Renal cortex interstitium (tissue), 11 donors: ENCODE measurements at regions not wholly inside any gene's neighbourhood (a gene's known extent, or its start where the extent isn't known, plus 50 kb on each side); places are given as distances from the start of the nearest gene placed in this dataset.
"Not testable (repeated sequence)": the region's sequence is repeated elsewhere in the genome, so short reads cannot be mapped to it uniquely, and the experiment has no call there.

Experiments used
- DNase-seq, 11 donors: peaks; one replicate each; pipeline ENCODE4 v3.0.0-alpha.2; 2013; ENCODE audit warnings: low read depth in 9 of 11, low spot score in 4 of 11; ENCODE audit errors: extremely low read depth in 1 of 11

- no peak for DNase-seq
These were observed 219.2 kb upstream of the SGO1 start for GRCh38 chr3:20405231-20405630.

- no peak for DNase-seq
These were observed 218.7 kb upstream of the SGO1 start for GRCh38 chr3:20404741-20405100.

- DNase-seq = no peak
These were observed 218.2 kb upstream of the SGO1 start for GRCh38 chr3:20403986-20404740.

- no peak for DNase-seq
These were observed 215.2 kb upstream of the SGO1 start for GRCh38 chr3:20401253-20401652.

GRCh38 chr3:20400686-20401085 is 214.7 kb upstream of the SGO1 start:
- no peak for DNase-seq

- no peak for DNase-seq
These were observed 214.3 kb upstream of the SGO1 start for GRCh38 chr3:20400281-20400680.

- no peak for DNase-seq
These were observed 210.3 kb upstream of the SGO1 start for GRCh38 chr3:20396335-20396734.

- DNase-seq = no peak
These were observed 209.7 kb upstream of the SGO1 start for GRCh38 chr3:20395692-20396091.

- DNase-seq = no peak
These were observed 208.2 kb upstream of the SGO1 start for GRCh38 chr3:20394243-20394642.

- DNase-seq = no peak
These were observed 205.6 kb upstream of the SGO1 start for GRCh38 chr3:20391644-20392043.

GRCh38 chr3:20388971-20389370 is 203.0 kb upstream of the SGO1 start:
- DNase-seq = no peak

GRCh38 chr3:20380295-20380694 is 194.3 kb upstream of the SGO1 start:
- no peak for DNase-seq

- no peak for DNase-seq
These were observed 192.3 kb upstream of the SGO1 start for GRCh38 chr3:20378315-20378714.

GRCh38 chr3:20376665-20377217 is 190.7 kb upstream of the SGO1 start:
- DNase-seq = no peak

GRCh38 chr3:20375302-20375701 is 189.3 kb upstream of the SGO1 start:
- no peak for DNase-seq

GRCh38 chr3:20370273-20371063 is 184.5 kb upstream of the SGO1 start:
- DNase-seq = not testable (repeated sequence)

- no peak for DNase-seq
These were observed 175.0 kb upstream of the SGO1 start for GRCh38 chr3:20361000-20361399.

GRCh38 chr3:20353286-20353685 is 167.3 kb upstream of the SGO1 start:
- DNase-seq = no peak

GRCh38 chr3:20352546-20353179 is 166.7 kb upstream of the SGO1 start:
- no peak for DNase-seq

- DNase-seq = no peak
These were observed 164.4 kb upstream of the SGO1 start for GRCh38 chr3:20350449-20350848.
